ENCODE measurements at regions not wholly inside any gene's neighbourhood (a gene's known extent, or its start where the extent isn't known, plus 50 kb on each side); places are given as distances from the start of the nearest gene placed in this dataset.
A peak's percentile ranks its signal among the peaks of the same experiment; 100 is the strongest.

DNA sequence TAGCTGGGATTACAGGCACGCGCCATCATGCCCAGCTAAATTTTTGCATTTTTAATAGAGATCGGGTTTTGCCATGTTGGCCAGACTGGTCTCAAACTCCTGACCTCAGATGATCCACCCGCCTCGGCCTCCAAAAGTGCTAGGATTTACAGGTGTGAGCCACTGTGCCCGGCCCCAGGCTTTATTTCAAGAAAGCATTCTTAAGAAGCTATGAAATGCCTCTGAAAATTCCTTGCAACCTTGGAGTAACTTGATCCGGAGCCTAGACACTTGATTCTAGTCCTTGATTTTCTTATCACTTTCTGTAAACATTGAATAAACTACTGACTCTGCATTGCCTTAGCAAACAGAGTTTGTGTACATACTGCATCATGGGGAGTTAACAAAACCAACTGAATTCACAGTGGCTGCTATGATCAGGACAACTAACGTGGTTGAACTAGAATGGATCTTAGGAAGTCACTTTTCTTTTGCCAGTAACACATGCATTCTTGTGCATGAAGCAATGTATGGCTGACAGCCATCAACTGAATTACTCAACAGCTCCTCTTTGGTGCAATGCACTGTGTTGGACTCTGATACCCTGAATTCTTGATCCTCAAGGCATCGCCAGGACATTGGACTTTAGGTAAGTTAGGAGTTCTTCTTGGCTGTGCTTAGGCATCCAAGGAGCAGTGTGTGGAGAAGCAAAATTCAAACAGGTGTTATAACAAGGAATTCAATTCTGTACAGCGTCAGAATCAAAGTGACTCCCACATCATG is 102.8 kb upstream of the TMEM170B start:
- peak in 1 of 3 donors; percentile 75 for TF ChIP-seq POLR2AphosphoS5 (IDR thresholded peaks at IDR 0.05)
- TF ChIP-seq, protein P1, sequence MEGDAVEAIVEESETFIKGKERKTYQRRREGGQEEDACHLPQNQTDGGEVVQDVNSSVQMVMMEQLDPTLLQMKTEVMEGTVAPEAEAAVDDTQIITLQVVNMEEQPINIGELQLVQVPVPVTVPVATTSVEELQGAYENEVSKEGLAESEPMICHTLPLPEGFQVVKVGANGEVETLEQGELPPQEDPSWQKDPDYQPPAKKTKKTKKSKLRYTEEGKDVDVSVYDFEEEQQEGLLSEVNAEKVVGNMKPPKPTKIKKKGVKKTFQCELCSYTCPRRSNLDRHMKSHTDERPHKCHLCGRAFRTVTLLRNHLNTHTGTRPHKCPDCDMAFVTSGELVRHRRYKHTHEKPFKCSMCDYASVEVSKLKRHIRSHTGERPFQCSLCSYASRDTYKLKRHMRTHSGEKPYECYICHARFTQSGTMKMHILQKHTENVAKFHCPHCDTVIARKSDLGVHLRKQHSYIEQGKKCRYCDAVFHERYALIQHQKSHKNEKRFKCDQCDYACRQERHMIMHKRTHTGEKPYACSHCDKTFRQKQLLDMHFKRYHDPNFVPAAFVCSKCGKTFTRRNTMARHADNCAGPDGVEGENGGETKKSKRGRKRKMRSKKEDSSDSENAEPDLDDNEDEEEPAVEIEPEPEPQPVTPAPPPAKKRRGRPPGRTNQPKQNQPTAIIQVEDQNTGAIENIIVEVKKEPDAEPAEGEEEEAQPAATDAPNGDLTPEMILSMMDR (IDR thresholded peaks at IDR 0.05): no peak

DNA sequence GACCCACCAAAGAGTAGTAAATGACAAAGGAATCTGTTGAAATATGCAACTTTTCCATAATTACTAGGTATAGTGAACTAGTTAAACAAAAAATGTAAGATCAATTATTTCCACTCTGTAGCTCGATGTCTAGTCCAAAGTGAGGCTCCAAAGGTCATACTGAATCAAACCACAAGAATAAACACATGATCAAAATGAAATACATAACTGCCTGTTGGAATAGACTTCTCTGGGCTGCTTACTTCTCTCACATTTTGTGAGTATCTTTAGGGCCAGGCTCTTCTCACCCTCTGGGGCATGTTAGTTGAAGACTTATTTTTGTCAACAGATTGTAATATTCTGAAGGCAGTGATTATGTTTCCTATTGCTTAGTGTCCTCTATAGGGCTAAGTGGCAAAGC is 103.7 kb upstream of the TMEM170B start:
- no peaks in the 10 kb centered on the region for H3K9me3 ChIP-seq
- no peak for TF ChIP-seq POLR2AphosphoS5 (IDR thresholded peaks at IDR 0.05)
- TF ChIP-seq, protein P1 (IDR thresholded peaks at IDR 0.05): no peak
- no peak for TF ChIP-seq POLR2A (IDR thresholded peaks at IDR 0.05)
- TF ChIP-seq EP300 (IDR thresholded peaks at IDR 0.05): no peak
- H3K36me3 ChIP-seq: no peaks in the 10 kb centered on the region
- H3K27ac ChIP-seq: no peak overlapping the region
- WGBS: 48% methylated on average over 1 of the region's 1 CpG
- DNase-seq (ENCODE audit: low spot score in 2 of 2): no peak
- peaks cover 29% of the 10 kb centered on the region for H3K4me1 ChIP-seq
- H3K27me3 ChIP-seq: no peaks in the 10 kb centered on the region
- H3K4me3 ChIP-seq: no peak overlapping the region

More for the DNA sequence above, 102.8 kb upstream of the TMEM170B start:
- Histone ChIP-seq H3K36me3 (no peaks in the 10 kb centered on the region), H3K9me3 (no peaks in the 10 kb centered on the region), H3K4me3 (no peak overlapping the region), H3K27me3 (no peaks in the 10 kb centered on the region), H3K27ac (peak overlapping the region; percentile 11), H3K4me1 (peaks cover 22% of the 10 kb centered on the region)
- no peak for DNase-seq (ENCODE audit: low spot score in 2 of 2)
- WGBS: 65% methylated on average over 10 of the region's 10 CpGs

- no peak for DNase-seq (ENCODE audit: low spot score in 2 of 2)
- WGBS: 38% methylated on average over 1 of the region's 1 CpG
- peaks cover 29% of the 10 kb centered on the region for H3K4me1 ChIP-seq
- no peaks in the 10 kb centered on the region for H3K9me3 ChIP-seq
- no peaks in the 10 kb centered on the region for H3K27me3 ChIP-seq
- TF ChIP-seq EP300 (IDR thresholded peaks at IDR 0.05) (no peak), POLR2A (IDR thresholded peaks at IDR 0.05) (no peak), POLR2AphosphoS5 (IDR thresholded peaks at IDR 0.05) (no peak)
- TF ChIP-seq, protein P1 (IDR thresholded peaks at IDR 0.05): no peak
- no peaks in the 10 kb centered on the region for H3K36me3 ChIP-seq
- no peak overlapping the region for H3K4me3 ChIP-seq
- H3K27ac ChIP-seq: peak overlapping the region; percentile 75
These were observed 104.7 kb upstream of the TMEM170B start for GRCh38 chr6:11432713-11433450.

DNA sequence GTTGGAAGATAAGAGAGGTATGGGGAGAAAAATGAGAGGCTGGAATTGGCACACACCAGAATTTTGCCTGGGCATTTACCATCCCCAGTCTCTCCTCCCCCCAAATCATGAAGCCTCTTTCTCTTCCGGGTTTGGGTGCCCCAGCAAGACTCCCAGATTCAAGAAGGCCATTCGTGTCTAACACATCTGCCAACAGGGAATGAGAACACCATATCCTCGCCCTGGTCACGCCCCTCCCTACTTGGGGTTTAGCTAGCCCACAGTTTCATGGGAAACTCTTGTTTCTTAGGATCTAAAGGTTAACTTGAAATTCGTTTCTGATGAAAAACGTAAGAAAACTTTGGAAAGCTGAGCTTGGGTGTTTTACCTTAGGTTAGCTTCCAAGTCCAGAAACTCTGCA is 105.5 kb upstream of the TMEM170B start:
- Histone ChIP-seq H3K27me3 (no peaks in the 10 kb centered on the region), H3K4me3 (no peak overlapping the region), H3K4me1 (peaks cover 29% of the 10 kb centered on the region), H3K27ac (peak overlapping the region; percentile 75), H3K9me3 (no peaks in the 10 kb centered on the region), H3K36me3 (no peaks in the 10 kb centered on the region)
- WGBS: 85% methylated on average over 6 of the region's 6 CpGs
- TF ChIP-seq, protein P1 (IDR thresholded peaks at IDR 0.05): no peak
- TF ChIP-seq POLR2A (IDR thresholded peaks at IDR 0.05) (no peak), EP300 (IDR thresholded peaks at IDR 0.05) (no peak)
- DNase-seq (ENCODE audit: low spot score in 2 of 2): no peak

DNA sequence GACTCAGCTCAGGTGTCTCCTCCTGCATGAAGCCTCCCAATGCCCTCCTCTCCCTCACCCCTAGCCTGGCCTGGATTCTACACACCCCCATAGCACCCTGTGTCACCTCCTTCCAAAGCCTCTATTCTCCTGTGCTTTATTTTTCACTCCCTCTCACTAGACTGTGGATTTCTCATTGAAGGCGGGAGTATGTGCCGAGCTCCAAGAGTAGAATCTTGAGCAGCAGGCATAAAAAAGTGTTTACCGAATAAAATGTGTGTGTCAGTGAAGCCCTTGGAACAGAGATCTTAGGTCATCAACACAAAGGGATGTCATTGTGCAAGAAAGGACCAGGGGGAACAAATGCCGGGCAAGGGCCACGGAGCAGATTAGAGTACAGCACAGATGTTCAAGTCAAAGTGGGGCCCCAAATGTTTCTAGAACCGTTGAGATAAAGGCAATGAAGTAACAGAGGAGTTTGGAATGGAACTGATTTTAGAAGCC is 106.1 kb upstream of the TMEM170B start:
- Histone ChIP-seq H3K27ac (no peak overlapping the region), H3K9me3 (no peaks in the 10 kb centered on the region), H3K36me3 (no peaks in the 10 kb centered on the region), H3K4me1 (peaks cover 29% of the 10 kb centered on the region), H3K4me3 (no peak overlapping the region), H3K27me3 (no peaks in the 10 kb centered on the region)
- 89% methylated on average over 6 of the region's 6 CpGs for WGBS
- TF ChIP-seq POLR2A (IDR thresholded peaks at IDR 0.05) (no peak), EP300 (IDR thresholded peaks at IDR 0.05) (no peak), POLR2AphosphoS5 (IDR thresholded peaks at IDR 0.05) (no peak)
- TF ChIP-seq, protein P1 (IDR thresholded peaks at IDR 0.05): no peak
- no peak for DNase-seq (ENCODE audit: low spot score in 2 of 2)
